T-cell (primary cell): ENCODE measurements at regions not wholly inside any gene's neighbourhood (a gene's known extent, or its start where the extent isn't known, plus 50 kb on each side); places are given as distances from the start of the nearest gene placed in this dataset.

ENCODE experiments used
- ATAC-seq, 4 experiments: fragments of 200-7000 bp in 3 of 4; fragments of 150-1000 bp in 1 of 4; cut with Tn5 transposase; replicated peaks in 1 of 4; 1 replicate in 3 of 4; 2 replicates in 1 of 4; pipeline ENCODE4 v1.10.0; 2021; ENCODE audit warnings: moderate library complexity in 3 of 4, mild to moderate bottlenecking in 2 of 4, moderate number of reproducible peaks in 1 of 4
- CTCF ChIA-PET, 2 donors: fragments of 300-600 bp; sonication (Branson Sonifier 250); formaldehyde crosslinking; loops; one replicate each; lab custom pipeline; 2022; ENCODE audit warnings: antibody characterized with exemption in 2 of 2; lab: Charles Lee
- POLR2A ChIA-PET, 2 donors: fragments of 300-600 bp; sonication (Branson Sonifier 250); formaldehyde crosslinking; loops; one replicate each; lab custom pipeline; 2022; ENCODE audit warnings: antibody characterized with exemption in 2 of 2; lab: Charles Lee
- DNase-seq, 35 experiments: peaks; one replicate each; pipeline versions ENCODE4 v3.0.0 to v3.0.0-alpha.2; 2013 to 2023
- H3K27ac ChIP-seq: one replicate; pipeline ENCODE4 v1.5.1; 2013; ENCODE audit warnings: low read length
- H3K27me3 ChIP-seq, 2 experiments: replicated peaks in 1 of 2; 1 replicate in 1 of 2; 2 replicates in 1 of 2; pipeline versions ENCODE4 v1.6.1 to v1.7.0; 2013; ENCODE audit warnings: low read length in 1 of 2, mixed read lengths in 1 of 2; ENCODE audit not compliant: control insufficient read depth in 2 of 2, insufficient read depth in 2 of 2; ENCODE audit errors: extremely low read depth in 1 of 2
- H3K36me3 ChIP-seq, 2 donors: 1 replicate in 1 of 2; 2 replicates in 1 of 2; pipeline versions ENCODE4 v1.6.1 to v1.7.0; 2013; ENCODE audit warnings: low read length in 1 of 2; ENCODE audit not compliant: control insufficient read depth in 2 of 2, insufficient read depth in 1 of 2; ENCODE audit errors: extremely low read depth in 1 of 2
- H3K4me1 ChIP-seq, 2 experiments: 1 replicate in 1 of 2; 2 replicates in 1 of 2; pipeline versions ENCODE4 v1.6.1 to v1.7.0; 2013; ENCODE audit warnings: low read length in 2 of 2, mixed read lengths in 1 of 2; ENCODE audit not compliant: insufficient read depth in 2 of 2, control insufficient read depth in 1 of 2; ENCODE audit errors: extremely low read depth in 1 of 2
- H3K4me3 ChIP-seq, 2 donors: 1 replicate in 1 of 2; 2 replicates in 1 of 2; pipeline versions ENCODE4 v1.5.1 to v1.7.0; 2013; ENCODE audit warnings: mild to moderate bottlenecking in 2 of 2, low read length in 1 of 2, moderate library complexity in 1 of 2; ENCODE audit not compliant: control insufficient read depth in 1 of 2; ENCODE audit errors: extremely low read depth in 1 of 2
- H3K9me3 ChIP-seq: 2 replicates; pipeline ENCODE4 v1.7.0; 2013
- H3K27ac Mint-ChIP-seq, 2 donors: one replicate each; pipeline ENCODE4 v1.8.0; 2020 to 2021; ENCODE audit warnings: mild to moderate bottlenecking in 2 of 2, mixed read lengths in 2 of 2
- H3K27me3 Mint-ChIP-seq, 2 donors: one replicate each; pipeline ENCODE4 v1.8.0; 2021 to 2022; ENCODE audit warnings: mixed read lengths in 2 of 2
- H3K36me3 Mint-ChIP-seq: one replicate; pipeline ENCODE4 v1.8.0; 2021; ENCODE audit warnings: mixed read lengths
- H3K4me1 Mint-ChIP-seq, 3 donors: one replicate each; pipeline ENCODE4 v1.8.0; 2020 to 2022; ENCODE audit warnings: mixed read lengths in 3 of 3, mild to moderate bottlenecking in 1 of 3
- H3K4me3 Mint-ChIP-seq, 3 donors: one replicate each; pipeline ENCODE4 v1.8.0; 2020 to 2022; ENCODE audit warnings: mild to moderate bottlenecking in 3 of 3, mixed read lengths in 3 of 3, moderate library complexity in 3 of 3
- H3K9me3 Mint-ChIP-seq, 3 donors: one replicate each; pipeline ENCODE4 v1.8.0; 2020 to 2022; ENCODE audit warnings: mixed read lengths in 3 of 3
- WGBS: methylation state at CpG from one replicate; pipeline ENCODE4 v1.1.5; 2013; ENCODE audit warnings: missing lambda C conversion rate; ENCODE audit not compliant: insufficient coverage; 5-methylcytosine and 5-hydroxymethylcytosine counted together

- ChIA-PET POLR2A (no interaction called here), CTCF (no interaction called here)
- no peak overlapping the region for H3K4me3 ChIP-seq
- peaks cover 0 to 33% of the 10 kb centered on the region in 2 experiments for H3K27me3 ChIP-seq
- H3K9me3 ChIP-seq: no peaks in the 10 kb centered on the region
- no peak overlapping the region for H3K27ac ChIP-seq
- WGBS: 81% methylated on average over 4 of the region's 4 CpGs
- no peaks in the 10 kb centered on the region for H3K4me1 Mint-ChIP-seq
- DNase-seq (no peak), ATAC-seq (no peak)
- peaks cover 4% of the 10 kb centered on the region for H3K36me3 Mint-ChIP-seq
- peaks cover 25 to 32% of the 10 kb centered on the region in 2 donors for H3K27me3 Mint-ChIP-seq
- H3K4me1 ChIP-seq: no peaks in the 10 kb centered on the region
- no peaks in the 10 kb centered on the region for H3K36me3 ChIP-seq
- no peak overlapping the region for H3K4me3 Mint-ChIP-seq
- no peak overlapping the region for H3K27ac Mint-ChIP-seq
- peaks cover 0 to 13% (median 4%) of the 10 kb centered on the region in 3 donors for H3K9me3 Mint-ChIP-seq
Measured at GRCh38 chr17:36879027-36879426, 58.2 kb upstream of the LHX1 start.

- Histone ChIP-seq H3K4me3 (no peak overlapping the region), H3K36me3 (no peaks in the 10 kb centered on the region), H3K4me1 (peaks cover 0 to 3% of the 10 kb centered on the region in 2 experiments), H3K9me3 (no peaks in the 10 kb centered on the region), H3K27ac (no peak overlapping the region), H3K27me3 (peaks cover 0 to 38% of the 10 kb centered on the region in 2 experiments)
- no peak for ATAC-seq
- Mint-ChIP-seq H3K27me3 (peaks cover 25 to 37% of the 10 kb centered on the region in 2 donors), H3K4me3 (no peak overlapping the region), H3K9me3 (peaks cover 0 to 13% (median 4%) of the 10 kb centered on the region in 3 donors), H3K4me1 (no peaks in the 10 kb centered on the region), H3K36me3 (peaks cover 4% of the 10 kb centered on the region), H3K27ac (no peak overlapping the region)
- ChIA-PET CTCF (no interaction called here), POLR2A (no interaction called here)
- 90% methylated on average over 2 of the region's 14 CpGs for WGBS
- no peak for DNase-seq
Measured at GRCh38 chr17:36879624-36880131, 57.6 kb upstream of the LHX1 start.

DNA sequence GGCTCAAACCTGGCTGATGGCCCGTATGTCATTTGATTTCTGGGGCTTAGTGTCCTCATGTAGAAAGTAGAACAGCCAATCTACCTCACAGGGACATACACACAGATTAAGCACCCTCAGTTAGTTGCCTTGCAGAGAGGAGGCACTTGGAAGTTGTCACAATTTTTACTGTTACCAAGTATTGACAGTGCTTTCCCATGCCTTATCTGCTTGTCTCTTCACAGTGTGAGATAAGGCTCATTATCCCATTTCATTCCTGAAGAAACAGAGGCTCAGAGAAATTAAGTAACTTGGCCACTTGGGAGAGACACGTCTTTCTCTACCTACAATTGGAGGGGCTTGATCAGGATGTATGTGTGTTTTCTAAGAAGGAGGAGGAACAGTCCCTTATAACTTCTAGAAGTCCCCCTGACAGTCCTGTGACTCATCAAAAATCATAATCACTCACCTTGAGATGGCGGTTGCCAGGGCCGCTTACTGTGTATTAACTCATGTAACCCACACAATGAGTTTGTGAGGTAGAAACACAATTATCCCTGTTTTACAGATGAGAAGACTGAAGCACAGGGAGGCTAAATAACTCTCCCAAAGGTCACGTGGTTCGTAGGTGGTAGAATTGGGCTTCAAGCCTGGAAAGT is 56.9 kb upstream of the LHX1 start:
- no peak overlapping the region for H3K4me3 Mint-ChIP-seq
- no peaks in the 10 kb centered on the region for H3K4me1 Mint-ChIP-seq
- H3K36me3 Mint-ChIP-seq: peaks cover 4% of the 10 kb centered on the region
- peaks cover 0 to 13% (median 4%) of the 10 kb centered on the region in 3 donors for H3K9me3 Mint-ChIP-seq
- no peak for ATAC-seq
- ChIA-PET POLR2A (no interaction called here), CTCF (no interaction called here)
- WGBS: 100% methylated on average over 2 of the region's 6 CpGs
- no peak overlapping the region for H3K27ac Mint-ChIP-seq
- H3K27me3 Mint-ChIP-seq: peaks cover 28 to 42% of the 10 kb centered on the region in 2 donors
- Histone ChIP-seq H3K9me3 (no peaks in the 10 kb centered on the region), H3K4me1 (peaks cover 0 to 3% of the 10 kb centered on the region in 2 experiments), H3K27ac (no peak overlapping the region), H3K27me3 (peaks cover 0 to 45% of the 10 kb centered on the region in 2 experiments), H3K36me3 (no peaks in the 10 kb centered on the region), H3K4me3 (no peak overlapping the region)
- no peak for DNase-seq

DNA sequence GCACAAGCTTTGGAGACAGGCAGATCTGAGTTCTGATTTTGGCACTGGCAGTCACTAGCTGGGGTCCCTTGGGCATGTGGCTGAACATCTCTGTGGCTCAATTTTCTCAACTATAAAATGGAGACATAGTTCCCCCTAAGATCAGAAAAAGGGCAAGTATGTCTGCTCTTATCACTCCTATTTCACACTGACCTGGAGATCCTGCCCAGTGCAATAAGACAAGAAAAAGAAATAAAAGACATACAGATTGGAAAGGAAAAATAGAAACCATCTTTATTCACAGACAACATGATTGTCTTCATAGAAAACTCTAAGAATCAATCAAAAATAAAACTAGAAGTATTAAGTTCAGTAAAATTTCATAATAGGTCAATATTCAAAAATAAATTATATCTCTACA is 56.0 kb upstream of the LHX1 start:
- Mint-ChIP-seq H3K36me3 (peaks cover 4% of the 10 kb centered on the region), H3K4me3 (no peak overlapping the region), H3K9me3 (peaks cover 0 to 13% (median 4%) of the 10 kb centered on the region in 3 donors), H3K4me1 (no peaks in the 10 kb centered on the region), H3K27ac (no peak overlapping the region), H3K27me3 (peaks cover 33 to 50% of the 10 kb centered on the region in 2 donors)
- Histone ChIP-seq H3K9me3 (no peaks in the 10 kb centered on the region), H3K4me1 (peaks cover 0 to 3% of the 10 kb centered on the region in 2 experiments), H3K36me3 (no peaks in the 10 kb centered on the region), H3K27me3 (peaks cover 0 to 52% of the 10 kb centered on the region in 2 experiments), H3K4me3 (no peak overlapping the region), H3K27ac (no peak overlapping the region)
- CTCF ChIA-PET: no interaction called here
- ATAC-seq (no peak), DNase-seq (no peak)
- POLR2A ChIA-PET: no interaction called here

DNA sequence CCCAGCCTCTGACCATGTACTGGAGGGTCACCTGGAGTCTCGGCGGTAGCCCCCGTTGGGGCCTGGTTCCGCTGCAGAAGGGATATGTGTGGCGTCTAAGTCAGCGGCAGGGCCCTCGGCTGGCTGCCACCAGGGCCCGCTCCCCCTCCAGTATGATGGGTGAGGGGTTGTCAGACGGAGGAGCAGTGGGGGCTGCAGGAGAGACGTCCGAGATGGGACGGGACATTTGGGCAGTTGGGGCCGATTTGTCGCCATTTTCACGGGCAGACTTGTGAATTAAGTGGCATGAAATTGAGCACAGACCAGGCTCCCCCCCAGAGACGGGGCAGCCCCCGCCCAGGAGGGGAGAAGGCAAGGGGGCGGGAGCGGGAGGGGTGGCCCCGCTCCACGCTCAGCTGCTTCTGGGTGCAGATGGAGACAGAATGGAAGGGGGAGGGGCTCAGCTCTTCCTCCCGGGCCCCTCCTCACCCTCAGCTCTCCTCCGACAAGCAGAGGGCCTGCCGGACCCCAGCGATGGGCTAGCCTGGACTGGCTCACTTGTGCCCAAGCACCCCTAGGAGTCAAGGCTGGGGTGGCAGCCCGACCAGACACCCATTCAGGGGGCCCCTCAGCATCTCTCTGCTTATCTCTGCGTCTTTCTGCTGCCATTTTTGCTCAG is 52.7 kb upstream of the LHX1 start:
- Mint-ChIP-seq H3K27ac (no peak overlapping the region), H3K36me3 (peaks cover 4% of the 10 kb centered on the region), H3K27me3 (peaks cover 34 to 52% of the 10 kb centered on the region in 2 donors), H3K9me3 (peaks cover 0 to 13% (median 4%) of the 10 kb centered on the region in 3 donors), H3K4me1 (no peaks in the 10 kb centered on the region), H3K4me3 (no peak overlapping the region)
- no peaks in the 10 kb centered on the region for H3K9me3 ChIP-seq
- H3K27me3 ChIP-seq: peaks cover 0 to 41% of the 10 kb centered on the region in 2 experiments
- no peaks in the 10 kb centered on the region for H3K36me3 ChIP-seq
- 22% methylated on average over 16 of the region's 27 CpGs for WGBS
- H3K4me1 ChIP-seq: peaks cover 0 to 3% of the 10 kb centered on the region in 2 experiments
- ChIA-PET CTCF (no interaction called here), POLR2A (no interaction called here)
- H3K4me3 ChIP-seq: no peak overlapping the region
- H3K27ac ChIP-seq: no peak overlapping the region
- no peak for ATAC-seq
- no peak for DNase-seq

DNA sequence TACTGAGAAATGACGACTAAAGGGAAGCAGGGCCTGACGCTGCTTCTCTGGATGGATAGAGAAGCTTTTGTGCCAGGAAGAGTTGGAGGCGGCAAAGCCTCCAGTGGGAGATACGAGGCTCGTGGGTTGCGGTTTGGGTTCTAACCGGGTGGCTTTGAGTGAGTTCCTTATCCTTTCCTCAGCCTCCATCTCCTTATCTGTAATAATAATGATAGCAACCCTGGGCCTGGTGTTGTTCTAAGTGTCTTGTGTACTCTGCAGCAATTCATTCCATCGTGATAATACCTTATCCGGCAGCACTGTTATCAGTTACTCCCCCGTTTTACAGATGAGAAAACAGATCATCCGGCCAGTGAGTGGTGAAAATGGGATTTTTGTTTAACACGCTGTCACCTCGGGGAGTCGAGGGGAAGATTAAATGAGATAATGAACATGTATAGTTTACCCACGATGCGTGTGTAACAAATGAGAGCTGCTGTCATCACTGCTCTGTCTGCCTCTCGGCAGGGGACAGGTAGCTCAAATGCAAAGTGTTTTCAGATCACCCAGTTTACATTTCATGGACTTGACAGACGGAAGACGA is 52.0 kb upstream of the LHX1 start:
- Histone ChIP-seq H3K27ac (no peak overlapping the region), H3K4me3 (no peak overlapping the region), H3K36me3 (no peaks in the 10 kb centered on the region), H3K27me3 (peaks cover 0 to 40% of the 10 kb centered on the region in 2 experiments), H3K9me3 (no peaks in the 10 kb centered on the region), H3K4me1 (peaks cover 0 to 3% of the 10 kb centered on the region in 2 experiments)
- ChIA-PET CTCF (no interaction called here), POLR2A (interaction anchor here in 1 of 2 donors (0.6 kb wide), 1 partner anchor 385 kb away, joined by 4 read pairs; no protein-coding TSS in a partner anchor)
- Mint-ChIP-seq H3K4me1 (no peaks in the 10 kb centered on the region), H3K27ac (no peak overlapping the region), H3K4me3 (no peak overlapping the region), H3K36me3 (peaks cover 4% of the 10 kb centered on the region), H3K27me3 (peaks cover 34 to 51% of the 10 kb centered on the region in 2 donors), H3K9me3 (peaks cover 0 to 13% (median 4%) of the 10 kb centered on the region in 3 donors)
- DNase-seq: no peak
- ATAC-seq: no peak
- WGBS: 77% methylated on average over 14 of the region's 19 CpGs
